ENCODE measurements at regions not wholly inside any gene's neighbourhood (a gene's known extent, or its start where the extent isn't known, plus 50 kb on each side); places are given as distances from the start of the nearest gene placed in this dataset.

DNA sequence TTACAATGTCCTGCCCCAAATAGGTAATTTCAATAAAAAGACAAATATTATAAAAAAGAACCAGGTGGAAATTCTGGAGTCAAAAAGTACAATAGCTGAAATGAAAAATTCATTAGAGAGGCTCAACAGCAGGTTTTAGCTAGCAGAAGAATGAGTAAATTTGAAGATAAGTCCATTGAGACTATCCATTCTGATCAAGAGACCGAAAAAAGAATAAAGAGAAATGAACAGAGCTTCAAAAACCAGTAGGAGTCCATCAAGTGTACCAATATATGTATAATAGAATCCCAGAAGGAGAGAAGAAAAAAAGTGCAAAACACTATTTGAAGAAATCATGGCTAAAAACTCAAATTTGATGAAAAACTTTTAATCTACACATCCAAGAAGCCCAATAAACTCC is 60.5 kb upstream of the POMGNT2 start:
- TF ChIP-seq, protein P1, sequence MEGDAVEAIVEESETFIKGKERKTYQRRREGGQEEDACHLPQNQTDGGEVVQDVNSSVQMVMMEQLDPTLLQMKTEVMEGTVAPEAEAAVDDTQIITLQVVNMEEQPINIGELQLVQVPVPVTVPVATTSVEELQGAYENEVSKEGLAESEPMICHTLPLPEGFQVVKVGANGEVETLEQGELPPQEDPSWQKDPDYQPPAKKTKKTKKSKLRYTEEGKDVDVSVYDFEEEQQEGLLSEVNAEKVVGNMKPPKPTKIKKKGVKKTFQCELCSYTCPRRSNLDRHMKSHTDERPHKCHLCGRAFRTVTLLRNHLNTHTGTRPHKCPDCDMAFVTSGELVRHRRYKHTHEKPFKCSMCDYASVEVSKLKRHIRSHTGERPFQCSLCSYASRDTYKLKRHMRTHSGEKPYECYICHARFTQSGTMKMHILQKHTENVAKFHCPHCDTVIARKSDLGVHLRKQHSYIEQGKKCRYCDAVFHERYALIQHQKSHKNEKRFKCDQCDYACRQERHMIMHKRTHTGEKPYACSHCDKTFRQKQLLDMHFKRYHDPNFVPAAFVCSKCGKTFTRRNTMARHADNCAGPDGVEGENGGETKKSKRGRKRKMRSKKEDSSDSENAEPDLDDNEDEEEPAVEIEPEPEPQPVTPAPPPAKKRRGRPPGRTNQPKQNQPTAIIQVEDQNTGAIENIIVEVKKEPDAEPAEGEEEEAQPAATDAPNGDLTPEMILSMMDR (IDR thresholded peaks at IDR 0.05; ENCODE audit: insufficient read depth, low read length), result no peak
- TF ChIP-seq, protein P2, sequence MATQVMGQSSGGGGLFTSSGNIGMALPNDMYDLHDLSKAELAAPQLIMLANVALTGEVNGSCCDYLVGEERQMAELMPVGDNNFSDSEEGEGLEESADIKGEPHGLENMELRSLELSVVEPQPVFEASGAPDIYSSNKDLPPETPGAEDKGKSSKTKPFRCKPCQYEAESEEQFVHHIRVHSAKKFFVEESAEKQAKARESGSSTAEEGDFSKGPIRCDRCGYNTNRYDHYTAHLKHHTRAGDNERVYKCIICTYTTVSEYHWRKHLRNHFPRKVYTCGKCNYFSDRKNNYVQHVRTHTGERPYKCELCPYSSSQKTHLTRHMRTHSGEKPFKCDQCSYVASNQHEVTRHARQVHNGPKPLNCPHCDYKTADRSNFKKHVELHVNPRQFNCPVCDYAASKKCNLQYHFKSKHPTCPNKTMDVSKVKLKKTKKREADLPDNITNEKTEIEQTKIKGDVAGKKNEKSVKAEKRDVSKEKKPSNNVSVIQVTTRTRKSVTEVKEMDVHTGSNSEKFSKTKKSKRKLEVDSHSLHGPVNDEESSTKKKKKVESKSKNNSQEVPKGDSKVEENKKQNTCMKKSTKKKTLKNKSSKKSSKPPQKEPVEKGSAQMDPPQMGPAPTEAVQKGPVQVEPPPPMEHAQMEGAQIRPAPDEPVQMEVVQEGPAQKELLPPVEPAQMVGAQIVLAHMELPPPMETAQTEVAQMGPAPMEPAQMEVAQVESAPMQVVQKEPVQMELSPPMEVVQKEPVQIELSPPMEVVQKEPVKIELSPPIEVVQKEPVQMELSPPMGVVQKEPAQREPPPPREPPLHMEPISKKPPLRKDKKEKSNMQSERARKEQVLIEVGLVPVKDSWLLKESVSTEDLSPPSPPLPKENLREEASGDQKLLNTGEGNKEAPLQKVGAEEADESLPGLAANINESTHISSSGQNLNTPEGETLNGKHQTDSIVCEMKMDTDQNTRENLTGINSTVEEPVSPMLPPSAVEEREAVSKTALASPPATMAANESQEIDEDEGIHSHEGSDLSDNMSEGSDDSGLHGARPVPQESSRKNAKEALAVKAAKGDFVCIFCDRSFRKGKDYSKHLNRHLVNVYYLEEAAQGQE (IDR thresholded peaks at IDR 0.05; ENCODE audit: insufficient replicate concordance, low read depth), result no peak
- TF ChIP-seq POLR2AphosphoS5 (IDR thresholded peaks at IDR 0.05; ENCODE audit: low read depth), result no peak

Data from HL-60 (cell line).